WTC11 (cell line): ENCODE measurements at regions not wholly inside any gene's neighbourhood (a gene's known extent, or its start where the extent isn't known, plus 50 kb on each side); places are given as distances from the start of the nearest gene placed in this dataset.

ENCODE experiments used
- ATAC-seq: fragments of 200-7000 bp; cut with Tn5 transposase; 2 replicates; pipeline ENCODE4 v1.10.0; 2021; ENCODE audit warnings: mild to moderate bottlenecking, moderate library complexity
- CTCF ChIA-PET: fragments of 300-600 bp; sonication (Branson Sonifier 250); formaldehyde crosslinking; loops from one replicate; lab custom pipeline; 2021; ENCODE audit warnings: antibody characterized with exemption; lab: Charles Lee
- POLR2A ChIA-PET: fragments of 350-600 bp; sonication (Branson Sonifier 250); formaldehyde crosslinking; loops from one replicate; lab custom pipeline; 2021; ENCODE audit warnings: antibody characterized with exemption; lab: Charles Lee
- DNase-seq: peaks from one replicate; pipeline ENCODE4 v3.0.0; 2021; ENCODE audit warnings: low spot score
- H3K27ac Mint-ChIP-seq: 2 replicates; pipeline ENCODE4 v1.8.0; 2021; ENCODE audit warnings: mixed read lengths
- H3K27me3 Mint-ChIP-seq: 2 replicates; pipeline ENCODE4 v1.8.0; 2021; ENCODE audit warnings: low read depth, mild to moderate bottlenecking, moderate library complexity, mixed read lengths
- H3K36me3 Mint-ChIP-seq: 2 replicates; pipeline ENCODE4 v1.8.0; 2021; ENCODE audit warnings: mixed read lengths
- H3K4me1 Mint-ChIP-seq: 2 replicates; pipeline ENCODE4 v1.8.0; 2022; ENCODE audit warnings: mixed read lengths
- H3K4me3 Mint-ChIP-seq: 2 replicates; pipeline ENCODE4 v1.8.0; 2021; ENCODE audit warnings: mild to moderate bottlenecking, moderate library complexity, mixed read lengths
- H3K9me3 Mint-ChIP-seq: 2 replicates; pipeline ENCODE4 v1.8.0; 2021; ENCODE audit warnings: mixed read lengths
- ATF6 ChIP-seq: sonication (generic); formaldehyde crosslinking; IDR thresholded peaks from 2 replicates; pipeline ENCODE4 v1.8.1; 2023; ENCODE audit warnings: mild to moderate bottlenecking, missing genetic modification reagents
- ELF4 ChIP-seq: sonication (generic); formaldehyde crosslinking; IDR thresholded peaks from 2 replicates; pipeline ENCODE4 v1.8.1; 2022; ENCODE audit warnings: low read depth, mild to moderate bottlenecking, moderate library complexity, missing genetic modification reagents
- ESRRA ChIP-seq: sonication (generic); formaldehyde crosslinking; IDR thresholded peaks from 2 replicates; pipeline ENCODE4 v1.8.1; 2022; ENCODE audit warnings: mild to moderate bottlenecking, missing genetic modification reagents, borderline replicate concordance
- FOXK1 ChIP-seq: sonication (generic); formaldehyde crosslinking; IDR thresholded peaks from 2 replicates; pipeline ENCODE4 v1.8.0; 2022; ENCODE audit warnings: mild to moderate bottlenecking, moderate library complexity, missing genetic modification reagents
- HMGXB4 ChIP-seq: sonication (generic); formaldehyde crosslinking; IDR thresholded peaks from 2 replicates; pipeline ENCODE4 v1.8.1; 2023; ENCODE audit warnings: mild to moderate bottlenecking, moderate library complexity, missing genetic modification reagents
- JUN ChIP-seq: sonication (generic); formaldehyde crosslinking; IDR thresholded peaks from 2 replicates; pipeline ENCODE4 v1.8.0; 2023; ENCODE audit warnings: mild to moderate bottlenecking, missing genetic modification reagents
- NFYB ChIP-seq: sonication (generic); formaldehyde crosslinking; conservative IDR thresholded peaks from 2 replicates; pipeline ENCODE4 v1.8.0; 2022; ENCODE audit warnings: low read depth, missing genetic modification reagents
- NR1H2 ChIP-seq: sonication (generic); formaldehyde crosslinking; IDR thresholded peaks from 2 replicates; pipeline ENCODE4 v1.9.0; 2021; ENCODE audit warnings: mild to moderate bottlenecking, moderate library complexity, missing genetic modification reagents
- PRRX2 ChIP-seq: fragments of 250-450 bp; sonication (Bioruptor Pico); IDR thresholded peaks from 2 replicates; pipeline ENCODE4 v1.8.0; 2021; ENCODE audit warnings: mild to moderate bottlenecking
- RORB ChIP-seq: fragments of 250-450 bp; sonication (Bioruptor Pico); IDR thresholded peaks from 2 replicates; pipeline ENCODE4 v1.9.0; 2021; ENCODE audit warnings: mild to moderate bottlenecking
- TEAD1 ChIP-seq: sonication (generic); formaldehyde crosslinking; IDR thresholded peaks from 2 replicates; pipeline ENCODE4 v1.8.0; 2022; ENCODE audit warnings: mild to moderate bottlenecking, missing genetic modification reagents
- ZNF425 ChIP-seq: fragments of 250-450 bp; sonication (Bioruptor Pico); conservative IDR thresholded peaks from 2 replicates; pipeline ENCODE4 v1.9.0; 2021; ENCODE audit warnings: mild to moderate bottlenecking
- ZNF532 ChIP-seq: fragments of 250-450 bp; sonication (Bioruptor Pico); IDR thresholded peaks from 2 replicates; pipeline ENCODE4 v1.9.0; 2021; ENCODE audit warnings: mild to moderate bottlenecking, borderline replicate concordance
- ZSCAN18 ChIP-seq: fragments of 250-450 bp; sonication (Bioruptor Pico); IDR thresholded peaks from 2 replicates; pipeline ENCODE4 v2.1.2; 2022; ENCODE audit warnings: mild to moderate bottlenecking, moderate library complexity
- TF ChIP-seq, protein P1 (sequence below): sonication (generic); formaldehyde crosslinking; IDR thresholded peaks from 2 replicates; pipeline ENCODE4 v1.8.1; 2023; ENCODE audit warnings: mild to moderate bottlenecking, missing genetic modification reagents, moderate library complexity
- TF ChIP-seq, protein P2 (sequence below): sonication (generic); formaldehyde crosslinking; IDR thresholded peaks from 2 replicates; pipeline ENCODE4 v1.8.1; 2022; ENCODE audit warnings: missing genetic modification reagents, borderline replicate concordance
- TF ChIP-seq, protein P3 (sequence below): fragments of 250-450 bp; sonication (Bioruptor Pico); IDR thresholded peaks from 2 replicates; pipeline ENCODE4 v1.8.0; 2021; ENCODE audit warnings: mild to moderate bottlenecking

DNA sequence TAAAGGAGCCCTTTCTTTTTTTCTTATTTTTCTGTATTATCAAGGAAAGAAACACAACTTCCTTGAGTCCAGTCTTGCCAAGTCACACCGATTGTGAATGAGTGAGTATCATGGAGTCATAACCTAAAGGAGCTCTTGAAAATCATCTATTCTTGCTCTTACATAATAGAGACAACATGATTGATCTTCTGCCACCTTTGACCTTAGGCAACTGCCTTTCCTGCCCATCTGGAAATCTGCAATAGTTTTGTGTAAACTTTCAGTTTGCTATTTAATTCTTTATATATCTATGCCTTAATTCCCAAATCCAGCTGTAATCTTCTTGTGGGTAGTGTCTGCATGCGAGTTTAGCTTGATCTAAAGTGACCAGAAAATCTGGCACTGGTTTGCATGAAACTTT, 149.9 kb upstream of the FST start:
- H3K36me3 Mint-ChIP-seq, result no peaks in the 10 kb centered on the region
- ATAC-seq (no peak), DNase-seq (no peak)
- ChIA-PET CTCF (no interaction called here), POLR2A (no interaction called here)
- no peak overlapping the region for H3K27ac Mint-ChIP-seq
- H3K4me1 Mint-ChIP-seq, result no peaks in the 10 kb centered on the region
- no peaks in the 10 kb centered on the region for H3K27me3 Mint-ChIP-seq
- H3K4me3 Mint-ChIP-seq, result no peak overlapping the region
- TF ChIP-seq, protein P1, sequence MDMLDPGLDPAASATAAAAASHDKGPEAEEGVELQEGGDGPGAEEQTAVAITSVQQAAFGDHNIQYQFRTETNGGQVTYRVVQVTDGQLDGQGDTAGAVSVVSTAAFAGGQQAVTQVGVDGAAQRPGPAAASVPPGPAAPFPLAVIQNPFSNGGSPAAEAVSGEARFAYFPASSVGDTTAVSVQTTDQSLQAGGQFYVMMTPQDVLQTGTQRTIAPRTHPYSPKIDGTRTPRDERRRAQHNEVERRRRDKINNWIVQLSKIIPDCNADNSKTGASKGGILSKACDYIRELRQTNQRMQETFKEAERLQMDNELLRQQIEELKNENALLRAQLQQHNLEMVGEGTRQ (CRISPR knock-in tag), result no peak
- no peak for TF ChIP-seq PRRX2 (CRISPR knock-in tag)
- TF ChIP-seq TEAD1, result no peak
- no peak for TF ChIP-seq HMGXB4 (CRISPR knock-in tag)
- TF ChIP-seq, all 79 proteins: peak for 0
- no peaks in the 10 kb centered on the region for H3K9me3 Mint-ChIP-seq

- DNase-seq (no peak), ATAC-seq (no peak)
- no peaks in the 10 kb centered on the region for H3K27me3 Mint-ChIP-seq
- H3K9me3 Mint-ChIP-seq, result no peaks in the 10 kb centered on the region
- no peak overlapping the region for H3K4me3 Mint-ChIP-seq
- H3K36me3 Mint-ChIP-seq, result no peaks in the 10 kb centered on the region
- POLR2A ChIA-PET, result no interaction called here
- no peak overlapping the region for H3K27ac Mint-ChIP-seq
- CTCF ChIA-PET, result no interaction called here
- no peaks in the 10 kb centered on the region for H3K4me1 Mint-ChIP-seq
- TF ChIP-seq FOXK1 (CRISPR knock-in tag), result no peak
- TF ChIP-seq RORB (CRISPR knock-in tag), result no peak
- TF ChIP-seq, protein P2, sequence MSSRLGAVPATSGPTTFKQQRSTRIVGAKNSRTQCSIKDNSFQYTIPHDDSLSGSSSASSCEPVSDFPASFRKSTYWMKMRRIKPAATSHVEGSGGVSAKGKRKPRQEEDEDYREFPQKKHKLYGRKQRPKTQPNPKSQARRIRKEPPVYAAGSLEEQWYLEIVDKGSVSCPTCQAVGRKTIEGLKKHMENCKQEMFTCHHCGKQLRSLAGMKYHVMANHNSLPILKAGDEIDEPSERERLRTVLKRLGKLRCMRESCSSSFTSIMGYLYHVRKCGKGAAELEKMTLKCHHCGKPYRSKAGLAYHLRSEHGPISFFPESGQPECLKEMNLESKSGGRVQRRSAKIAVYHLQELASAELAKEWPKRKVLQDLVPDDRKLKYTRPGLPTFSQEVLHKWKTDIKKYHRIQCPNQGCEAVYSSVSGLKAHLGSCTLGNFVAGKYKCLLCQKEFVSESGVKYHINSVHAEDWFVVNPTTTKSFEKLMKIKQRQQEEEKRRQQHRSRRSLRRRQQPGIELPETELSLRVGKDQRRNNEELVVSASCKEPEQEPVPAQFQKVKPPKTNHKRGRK, result no peak
- no peak for TF ChIP-seq ESRRA (CRISPR knock-in tag)
- no peak for TF ChIP-seq ZSCAN18 (CRISPR knock-in tag)
- no peak for TF ChIP-seq ATF6 (CRISPR knock-in tag)
- TF ChIP-seq, protein P3, sequence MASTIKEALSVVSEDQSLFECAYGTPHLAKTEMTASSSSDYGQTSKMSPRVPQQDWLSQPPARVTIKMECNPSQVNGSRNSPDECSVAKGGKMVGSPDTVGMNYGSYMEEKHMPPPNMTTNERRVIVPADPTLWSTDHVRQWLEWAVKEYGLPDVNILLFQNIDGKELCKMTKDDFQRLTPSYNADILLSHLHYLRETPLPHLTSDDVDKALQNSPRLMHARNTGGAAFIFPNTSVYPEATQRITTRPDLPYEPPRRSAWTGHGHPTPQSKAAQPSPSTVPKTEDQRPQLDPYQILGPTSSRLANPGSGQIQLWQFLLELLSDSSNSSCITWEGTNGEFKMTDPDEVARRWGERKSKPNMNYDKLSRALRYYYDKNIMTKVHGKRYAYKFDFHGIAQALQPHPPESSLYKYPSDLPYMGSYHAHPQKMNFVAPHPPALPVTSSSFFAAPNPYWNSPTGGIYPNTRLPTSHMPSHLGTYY (CRISPR knock-in tag), result no peak
- no peak for TF ChIP-seq HMGXB4 (CRISPR knock-in tag)
- no peak for TF ChIP-seq NFYB (CRISPR knock-in tag)
- no peak for TF ChIP-seq ZNF532 (CRISPR knock-in tag)
- TF ChIP-seq NR1H2 (CRISPR knock-in tag), result no peak
- no peak for TF ChIP-seq ZNF425 (CRISPR knock-in tag)
- TF ChIP-seq ELF4 (CRISPR knock-in tag), result no peak
- TF ChIP-seq JUN (CRISPR knock-in tag), result no peak
Measured at GRCh38 chr5:53331463-53331862, 149.0 kb upstream of the FST start.
